IMR-90 (cell line): ENCODE measurements at regions not wholly inside any gene's neighbourhood (a gene's known extent, or its start where the extent isn't known, plus 50 kb on each side); places are given as distances from the start of the nearest gene placed in this dataset.

Experiments
- ATAC-seq: fragments of 200-7000 bp; cut with Tn5 transposase; 2 replicates; pipeline ENCODE4 v1.9.1; 2020; ENCODE audit warnings: low read depth, mild to moderate bottlenecking, moderate library complexity
- BruUV-seq: library from RNA; stranded (reverse); fragments of 400-500 nt; replicated peaks from 2 replicates; lab custom pipeline; 2021; lab: Mats Ljungman, UMichigan
- CTCF ChIA-PET: fragments of 300-600 bp; formaldehyde crosslinking; extraction: SDS; loops from one replicate; lab custom pipeline; 2021; ENCODE audit warnings: antibody characterized with exemption; lab: Yijun Ruan, JAX
- POLR2A ChIA-PET: fragments of 300-600 bp; sonication (Branson Sonifier 250); formaldehyde crosslinking; loops from one replicate; lab custom pipeline; 2022; ENCODE audit warnings: antibody characterized with exemption; ENCODE audit not compliant: unreplicated experiment; lab: Charles Lee
- DNase-seq: peaks from one replicate; pipeline ENCODE4 v3.0.0; 2013
- H2AFZ ChIP-seq: replicated peaks from 2 replicates; pipeline ENCODE3; 2013; ENCODE audit warnings: low read length, mild to moderate bottlenecking; ENCODE audit not compliant: poor library complexity
- H2AK5ac ChIP-seq: 2 replicates; pipeline ENCODE4 v1.6.1; 2013; ENCODE audit warnings: low read depth, low read length, inconsistent platforms
- H2AK9ac ChIP-seq: replicated peaks from 2 replicates; pipeline ENCODE3; 2013; ENCODE audit warnings: mild to moderate bottlenecking, low read depth, low read length, moderate library complexity; ENCODE audit not compliant: poor library complexity
- H2BK120ac ChIP-seq: 2 replicates; pipeline ENCODE4 v1.6.1; 2013; ENCODE audit warnings: low read depth, low read length, inconsistent platforms
- H2BK15ac ChIP-seq: 3 replicates; pipeline ENCODE4 v1.6.1; 2013; ENCODE audit warnings: low read depth, low read length, inconsistent platforms
- H2BK20ac ChIP-seq: 2 replicates; pipeline ENCODE4 v1.6.1; 2013; ENCODE audit warnings: low read depth, mild to moderate bottlenecking, inconsistent platforms, low read length, moderate library complexity
- H2BK5ac ChIP-seq: 2 replicates; pipeline ENCODE4 v1.6.1; 2013; ENCODE audit warnings: mild to moderate bottlenecking, low read depth, low read length, inconsistent platforms; ENCODE audit not compliant: poor library complexity, severe bottlenecking
- H3K14ac ChIP-seq: replicated peaks from 2 replicates; pipeline ENCODE4 v1.6.1; 2013; ENCODE audit warnings: low read depth, low read length, inconsistent platforms
- H3K18ac ChIP-seq: 2 replicates; pipeline ENCODE4 v1.6.1; 2013; ENCODE audit warnings: low read depth, low read length, control low read depth
- H3K23ac ChIP-seq: 2 replicates; pipeline ENCODE4 v1.6.1; 2013; ENCODE audit warnings: low read depth, low read length, inconsistent platforms
- H3K27ac ChIP-seq: 2 replicates; pipeline ENCODE4 v1.5.1; 2013; ENCODE audit warnings: mild to moderate bottlenecking, control low read depth, low read length; ENCODE audit not compliant: insufficient read depth
- H3K27me3 ChIP-seq: 2 replicates; pipeline ENCODE4 v1.6.1; 2013; ENCODE audit warnings: low read length; ENCODE audit not compliant: control insufficient read depth, insufficient read depth
- H3K36me3 ChIP-seq: 2 replicates; pipeline ENCODE4 v1.6.1; 2013; ENCODE audit warnings: low read length, mixed read lengths; ENCODE audit not compliant: control insufficient read depth, insufficient read depth
- H3K4ac ChIP-seq: 2 replicates; pipeline ENCODE4 v1.6.1; 2013; ENCODE audit warnings: low read depth, low read length, inconsistent platforms
- H3K4me1 ChIP-seq: 2 replicates; pipeline ENCODE4 v1.6.1; 2013; ENCODE audit warnings: low read length, mixed read lengths; ENCODE audit not compliant: control insufficient read depth, insufficient read depth
- H3K4me2 ChIP-seq: 2 replicates; pipeline ENCODE4 v1.6.1; 2013; ENCODE audit warnings: low read depth, mild to moderate bottlenecking, control low read depth, low read length, moderate library complexity
- H3K4me3 ChIP-seq: 2 replicates; pipeline ENCODE4 v1.5.1; 2013; ENCODE audit warnings: low read depth, mild to moderate bottlenecking, control low read depth, low read length, moderate library complexity; ENCODE audit not compliant: insufficient read depth
- H3K56ac ChIP-seq: 2 replicates; pipeline ENCODE4 v1.6.1; 2013; ENCODE audit warnings: low read length, inconsistent platforms; ENCODE audit not compliant: insufficient read depth; ENCODE audit errors: extremely low read depth
- H3K79me1 ChIP-seq, 2 experiments: 2 replicates each; pipeline ENCODE4 v1.6.1; 2013; ENCODE audit warnings: low read length in 2 of 2, inconsistent platforms in 1 of 2, low read depth in 1 of 2
- H3K9ac ChIP-seq: 2 replicates; pipeline ENCODE4 v1.6.1; 2013; ENCODE audit warnings: low read depth, low read length, control low read depth
- H3K9me1 ChIP-seq: 2 replicates; pipeline ENCODE4 v1.6.1; 2013; ENCODE audit warnings: low read length, inconsistent platforms; ENCODE audit not compliant: insufficient read depth
- H3K9me3 ChIP-seq: 2 replicates; pipeline ENCODE4 v1.6.1; 2013; ENCODE audit warnings: low read length; ENCODE audit not compliant: control insufficient read depth, insufficient read depth
- H4K20me1 ChIP-seq: 2 replicates; pipeline ENCODE4 v1.6.1; 2013; ENCODE audit warnings: low read length, inconsistent platforms; ENCODE audit not compliant: insufficient read depth
- H4K5ac ChIP-seq: 2 replicates; pipeline ENCODE4 v1.6.1; 2013; ENCODE audit warnings: mild to moderate bottlenecking, low read depth, low read length, control low read depth
- H4K8ac ChIP-seq, 2 experiments: 2 replicates each; pipeline ENCODE4 v1.6.1; 2013; ENCODE audit warnings: low read depth in 2 of 2, low read length in 2 of 2, control low read depth in 1 of 2, inconsistent platforms in 1 of 2
- H4K91ac ChIP-seq: 2 replicates; pipeline ENCODE4 v1.6.1; 2013; ENCODE audit warnings: low read depth, low read length, inconsistent platforms; ENCODE audit not compliant: insufficient read depth
- BHLHE40 ChIP-seq: fragments of 150-350 bp; IDR thresholded peaks from 2 replicates; pipeline ENCODE4 v1.6.1; 2016; ENCODE audit warnings: mild to moderate bottlenecking, low read depth, low read length
- CEBPB ChIP-seq: IDR thresholded peaks from 2 replicates; pipeline ENCODE4 v1.6.1; 2012; ENCODE audit warnings: low read depth, low read length, improper control_type of control experiment
- CHD1 ChIP-seq: IDR thresholded peaks from 2 replicates; pipeline ENCODE4 v1.6.1; 2012; ENCODE audit warnings: low read depth, low read length, improper control_type of control experiment
- CTCF ChIP-seq: conservative IDR thresholded peaks from 2 replicates; pipeline ENCODE4 v1.5.1; 2012; ENCODE audit warnings: mild to moderate bottlenecking, low read depth, low read length, improper control_type of control experiment
- ELK1 ChIP-seq: fragments of 150-350 bp; IDR thresholded peaks from 2 replicates; pipeline ENCODE4 v1.6.1; 2016; ENCODE audit warnings: low read depth, mild to moderate bottlenecking, low read length, moderate library complexity, borderline replicate concordance
- FOS ChIP-seq: fragments of 150-350 bp; IDR thresholded peaks from 2 replicates; pipeline ENCODE4 v1.6.1; 2016; ENCODE audit warnings: low read depth, low read length
- MAFK ChIP-seq: IDR thresholded peaks from 2 replicates; pipeline ENCODE4 v1.6.1; 2012; ENCODE audit warnings: low read depth, low read length, improper control_type of control experiment
- NFE2L2 ChIP-seq: fragments of 150-350 bp; IDR thresholded peaks from 2 replicates; pipeline ENCODE4 v1.6.1; 2016; ENCODE audit warnings: low read depth, mild to moderate bottlenecking, low read length
- POLR2A ChIP-seq: IDR thresholded peaks from 2 replicates; pipeline ENCODE4 v1.6.1; 2012; ENCODE audit warnings: mild to moderate bottlenecking, low read depth, low read length
- RAD21 ChIP-seq: IDR thresholded peaks from 2 replicates; pipeline ENCODE4 v1.6.1; 2012; ENCODE audit warnings: low read length, improper control_type of control experiment
- RCOR1 ChIP-seq: IDR thresholded peaks from 2 replicates; pipeline ENCODE4 v1.6.1; 2012; ENCODE audit warnings: mild to moderate bottlenecking, low read length, improper control_type of control experiment; ENCODE audit not compliant: insufficient replicate concordance
- SMC3 ChIP-seq: fragments of 150-350 bp; IDR thresholded peaks from 2 replicates; pipeline ENCODE4 v1.6.1; 2016; ENCODE audit warnings: low read depth, mild to moderate bottlenecking, antibody characterized with exemption, low read length, moderate library complexity
- USF2 ChIP-seq: fragments of 150-350 bp; IDR thresholded peaks from 2 replicates; pipeline ENCODE4 v1.6.1; 2017; ENCODE audit warnings: mild to moderate bottlenecking, antibody characterized with exemption, low read length, low read depth
- WGBS, 2 experiments: methylation state at CpG; one replicate each; pipeline versions ENCODE4 v1.1.5 to v1.1.7; 2013; ENCODE audit warnings: missing lambda C conversion rate in 2 of 2; ENCODE audit not compliant: insufficient read length in 1 of 2; ENCODE audit errors: extremely low coverage in 2 of 2; 5-methylcytosine and 5-hydroxymethylcytosine counted together
- dilution Hi-C: fragments of 300-500 bp; cut with HindIII; formaldehyde crosslinking; loops from one replicate; pipeline ENCODE4 v1.14.3; 2018; ENCODE audit warnings: low sequenced_read_pairs; ENCODE audit not compliant: unreplicated experiment
- in situ Hi-C: fragments of 300-500 bp; cut with MboI; formaldehyde crosslinking; loops from 3 replicates; pipeline ENCODE4 v1.14.3; 2019; ENCODE audit warnings: low sequenced_read_pairs, inconsistent platforms, mixed read lengths
- intact Hi-C: fragments of 100-400 bp; cut with micrococcal nuclease; formaldehyde crosslinking; loops from 2 replicates; pipeline ENCODE4 v1.10.0; 2022

GRCh38 chr2:14994721-14995120 is 362.2 kb downstream of the LRATD1 start:
- no peak overlapping the region for H3K18ac ChIP-seq
- no peak overlapping the region for H3K4ac ChIP-seq
- dilution Hi-C loops: no loop called here
- no peaks in the 10 kb centered on the region for H3K79me1 ChIP-seq
- ChIA-PET POLR2A (no interaction called here), CTCF (no interaction called here)
- H2BK15ac ChIP-seq: no peak overlapping the region
- H4K91ac ChIP-seq: no peak overlapping the region
- H3K23ac ChIP-seq: no peak overlapping the region
- no peak overlapping the region for H3K4me3 ChIP-seq
- no peak overlapping the region for H2AK5ac ChIP-seq
- intact Hi-C loops: no loop called here
- no peaks in the 10 kb centered on the region for H3K4me1 ChIP-seq
- no peaks in the 10 kb centered on the region for H3K36me3 ChIP-seq
- H3K4me2 ChIP-seq: no peak overlapping the region
- no TSS peak for BruUV-seq
- in situ Hi-C loops: no loop called here
- no peak overlapping the region for H2BK5ac ChIP-seq
- DNase-seq (no peak), ATAC-seq (no peak)
- no peak overlapping the region for H3K56ac ChIP-seq
- H3K14ac ChIP-seq: no peak overlapping the region
- H2BK120ac ChIP-seq: no peak overlapping the region
- H4K8ac ChIP-seq: no peak overlapping the region
- TF ChIP-seq BHLHE40: no peak
- TF ChIP-seq POLR2A: no peak
- no peak for TF ChIP-seq MAFK
- no peak for TF ChIP-seq RAD21
- TF ChIP-seq NFE2L2: no peak
- TF ChIP-seq CHD1: no peak
- TF ChIP-seq SMC3: no peak
- no peak for TF ChIP-seq ELK1
- no peak for TF ChIP-seq FOS
- TF ChIP-seq CTCF: no peak
- TF ChIP-seq USF2: no peak
- no peak for TF ChIP-seq CEBPB
- no peak for TF ChIP-seq RCOR1
- no peak overlapping the region for H2BK20ac ChIP-seq
- no peaks in the 10 kb centered on the region for H3K9me3 ChIP-seq
- no peaks in the 10 kb centered on the region for H3K27me3 ChIP-seq
- WGBS, 2 experiments: 83% methylated on average over 1 of the region's 4 CpGs; no CpG with 5 or more reads in 1 of the 2 experiments
- H2AK9ac ChIP-seq: no peak overlapping the region
- H3K9ac ChIP-seq: no peak overlapping the region
- no peak overlapping the region for H3K27ac ChIP-seq
- H2AFZ ChIP-seq: no peak overlapping the region
- H4K5ac ChIP-seq: no peak overlapping the region
- no peaks in the 10 kb centered on the region for H4K20me1 ChIP-seq
- no peaks in the 10 kb centered on the region for H3K9me1 ChIP-seq
